HAP-1 (cell line): ENCODE measurements at regions not wholly inside any gene's neighbourhood (a gene's known extent, or its start where the extent isn't known, plus 50 kb on each side); places are given as distances from the start of the nearest gene placed in this dataset.
"Not testable (repeated sequence)": the region's sequence is repeated elsewhere in the genome, so short reads cannot be mapped to it uniquely, and the experiment has no call there.

Experiments
- DNase-seq, 2 experiments: peaks; one replicate each; pipeline ENCODE4 v3.0.0-alpha.2; 2016 to 2020; ENCODE audit warnings: low spot score in 2 of 2
- H3K27me3 ChIP-seq: fragments of 250-450 bp; sonication (Bioruptor Pico); 2 replicates; pipeline ENCODE4 v1.5.1; 2020; ENCODE audit warnings: low read depth, mild to moderate bottlenecking, moderate library complexity
- H3K36me3 ChIP-seq: fragments of 250-450 bp; sonication (Bioruptor Pico); replicated peaks from 2 replicates; pipeline ENCODE4 v1.5.1; 2020; ENCODE audit warnings: mild to moderate bottlenecking
- H3K4me1 ChIP-seq: fragments of 250-450 bp; sonication (Bioruptor Pico); 2 replicates; pipeline ENCODE4 v1.5.1; 2020; ENCODE audit warnings: mild to moderate bottlenecking
- H3K4me3 ChIP-seq: fragments of 250-450 bp; sonication (Bioruptor Pico); 2 replicates; pipeline ENCODE4 v1.5.1; 2020; ENCODE audit warnings: mild to moderate bottlenecking, moderate library complexity
- H3K9me3 ChIP-seq: fragments of 250-450 bp; sonication (Bioruptor Pico); 2 replicates; pipeline ENCODE4 v1.5.1; 2020; ENCODE audit warnings: mild to moderate bottlenecking, moderate library complexity
- in situ Hi-C: fragments of 300-500 bp; cut with MboI; formaldehyde crosslinking; loops from 3 replicates; pipeline ENCODE4 v1.14.3; 2020; ENCODE audit warnings: low sequenced_read_pairs, inconsistent platforms, mixed read lengths

GRCh38 chr9:108056084-108056804, 566.7 kb upstream of the KLF4 start:
- Histone ChIP-seq H3K4me3 (no peak overlapping the region), H3K9me3 (no peaks in the 10 kb centered on the region), H3K27me3 (no peaks in the 10 kb centered on the region), H3K36me3 (no peaks in the 10 kb centered on the region), H3K4me1 (peaks cover 4% of the 10 kb centered on the region; the same call in 1 of the 2 replicates)
- no peak for DNase-seq
- in situ Hi-C loops, result no loop called here

GRCh38 chr9:108054131-108054630, 564.6 kb upstream of the KLF4 start:
- Histone ChIP-seq H3K4me1 (peaks cover 7% of the 10 kb centered on the region; the same call in 1 of the 2 replicates), H3K9me3 (no peaks in the 10 kb centered on the region), H3K27me3 (no peaks in the 10 kb centered on the region), H3K4me3 (no peak overlapping the region), H3K36me3 (no peaks in the 10 kb centered on the region)
- in situ Hi-C loops, result no loop called here
- no peak for DNase-seq

GRCh38 chr9:108053555-108054061, 564.0 kb upstream of the KLF4 start:
- no peaks in the 10 kb centered on the region for H3K36me3 ChIP-seq
- no peaks in the 10 kb centered on the region for H3K9me3 ChIP-seq
- no peak overlapping the region for H3K4me3 ChIP-seq
- H3K27me3 ChIP-seq, result no peaks in the 10 kb centered on the region
- in situ Hi-C loops, result no loop called here
- peaks cover 8% of the 10 kb centered on the region; the same call in 1 of the 2 replicates for H3K4me1 ChIP-seq
- DNase-seq, result peak; percentile 54 to 55

GRCh38 chr9:108052431-108053080, 563.0 kb upstream of the KLF4 start:
- no peak for DNase-seq
- Histone ChIP-seq H3K27me3 (no peaks in the 10 kb centered on the region), H3K4me1 (peaks cover 8% of the 10 kb centered on the region; the same call in 1 of the 2 replicates), H3K36me3 (no peaks in the 10 kb centered on the region), H3K9me3 (no peaks in the 10 kb centered on the region), H3K4me3 (no peak overlapping the region)
- in situ Hi-C loops, result no loop called here

GRCh38 chr9:108050894-108051293, 561.3 kb upstream of the KLF4 start:
- H3K4me1 ChIP-seq, result peaks cover 8% of the 10 kb centered on the region; the same call in 1 of the 2 replicates
- H3K4me3 ChIP-seq, result no peak overlapping the region
- H3K9me3 ChIP-seq, result no peaks in the 10 kb centered on the region
- H3K36me3 ChIP-seq, result no peaks in the 10 kb centered on the region
- H3K27me3 ChIP-seq, result no peaks in the 10 kb centered on the region
- no peak for DNase-seq
- in situ Hi-C loops, result no loop called here

- Histone ChIP-seq H3K36me3 (no peaks in the 10 kb centered on the region), H3K4me1 (peaks cover 8% of the 10 kb centered on the region; the same call in 1 of the 2 replicates), H3K9me3 (no peaks in the 10 kb centered on the region), H3K4me3 (no peak overlapping the region), H3K27me3 (no peaks in the 10 kb centered on the region)
- in situ Hi-C loops, result no loop called here
- no peak for DNase-seq
These were observed 560.3 kb upstream of the KLF4 start for GRCh38 chr9:108049671-108050494.

- H3K4me1 ChIP-seq, result peaks cover 8% of the 10 kb centered on the region; the same call in 1 of the 2 replicates
These were observed 559.5 kb upstream of the KLF4 start for GRCh38 chr9:108049026-108049607.

GRCh38 chr9:108048406-108049025, 558.9 kb upstream of the KLF4 start:
- DNase-seq, result no peak

More at GRCh38 chr9:108049026-108049607, 559.5 kb upstream of the KLF4 start:
- Histone ChIP-seq H3K36me3 (no peaks in the 10 kb centered on the region), H3K9me3 (no peaks in the 10 kb centered on the region), H3K4me3 (no peak overlapping the region), H3K27me3 (no peaks in the 10 kb centered on the region)
- no peak for DNase-seq
- in situ Hi-C loops, result no loop called here

GRCh38 chr9:108047777-108048176, 558.2 kb upstream of the KLF4 start:
- H3K27me3 ChIP-seq, H3K9me3 ChIP-seq, H3K4me3 ChIP-seq, H3K4me1 ChIP-seq, in situ Hi-C loops, H3K36me3 ChIP-seq, DNase-seq: not testable (repeated sequence)

More at GRCh38 chr9:108048406-108049025, 558.9 kb upstream of the KLF4 start:
- H3K9me3 ChIP-seq, result no peaks in the 10 kb centered on the region
- peaks cover 4% of the 10 kb centered on the region; the same call in 1 of the 2 replicates for H3K4me1 ChIP-seq
- H3K27me3 ChIP-seq, result no peaks in the 10 kb centered on the region
- in situ Hi-C loops, result no loop called here
- no peaks in the 10 kb centered on the region for H3K36me3 ChIP-seq
- no peak overlapping the region for H3K4me3 ChIP-seq

- in situ Hi-C loops, result no loop called here
- no peak overlapping the region for H3K4me3 ChIP-seq
- 0 out of 2 replicates have a peak, but pooled peaks cover 3% of the 10 kb centered on the region for H3K4me1 ChIP-seq
- H3K9me3 ChIP-seq, result no peaks in the 10 kb centered on the region
- DNase-seq, result no peak
- no peaks in the 10 kb centered on the region for H3K27me3 ChIP-seq
- H3K36me3 ChIP-seq, result no peaks in the 10 kb centered on the region
These were observed 557.7 kb upstream of the KLF4 start for GRCh38 chr9:108047264-108047663.

GRCh38 chr9:108045851-108046250, 556.3 kb upstream of the KLF4 start:
- no peak for DNase-seq
- Histone ChIP-seq H3K27me3 (no peaks in the 10 kb centered on the region), H3K4me1 (0 out of 2 replicates have a peak, but pooled peaks cover 3% of the 10 kb centered on the region), H3K36me3 (no peaks in the 10 kb centered on the region), H3K9me3 (no peaks in the 10 kb centered on the region), H3K4me3 (no peak overlapping the region)
- in situ Hi-C loops, result no loop called here

- no peaks in the 10 kb centered on the region for H3K9me3 ChIP-seq
- no peak for DNase-seq
- no peaks in the 10 kb centered on the region for H3K27me3 ChIP-seq
- H3K36me3 ChIP-seq, result no peaks in the 10 kb centered on the region
- in situ Hi-C loops, result no loop called here
- no peak overlapping the region for H3K4me3 ChIP-seq
- no peaks in the 10 kb centered on the region for H3K4me1 ChIP-seq
These were observed 554.0 kb upstream of the KLF4 start for GRCh38 chr9:108043585-108043984.

GRCh38 chr9:108041551-108041950, 552.0 kb upstream of the KLF4 start:
- in situ Hi-C loops, result no loop called here
- Histone ChIP-seq H3K27me3 (no peaks in the 10 kb centered on the region), H3K4me1 (no peaks in the 10 kb centered on the region), H3K4me3 (no peak overlapping the region), H3K9me3 (no peaks in the 10 kb centered on the region), H3K36me3 (no peaks in the 10 kb centered on the region)
- DNase-seq, result no peak
